Tibial artery (tissue), 4 donors: ENCODE measurements at regions not wholly inside any gene's neighbourhood (a gene's known extent, or its start where the extent isn't known, plus 50 kb on each side); places are given as distances from the start of the nearest gene placed in this dataset.

ENCODE experiments used
- DNase-seq, 2 donors: peaks; one replicate each; pipeline ENCODE4 v3.0.0-alpha.2; 2019
- H3K27ac ChIP-seq, 2 donors: fragments of 200-600 bp; sonication (generic) in 1 of 2; 1 replicate in 1 of 2; 2 replicates in 1 of 2; pipeline ENCODE4 v1.5.1; 2018 to 2019; ENCODE audit warnings: mild to moderate bottlenecking in 1 of 2
- H3K27me3 ChIP-seq, 2 donors: fragments of 200-600 bp; sonication (generic) in 1 of 2; one replicate each; pipeline versions ENCODE4 v1.5.1 to v1.6.0; 2016 to 2019
- H3K36me3 ChIP-seq, 3 donors: fragments of 200-600 bp; sonication (generic) in 2 of 3; one replicate each; pipeline ENCODE4 v1.5.1; 2016 to 2019; ENCODE audit warnings: mild to moderate bottlenecking in 2 of 3
- H3K4me1 ChIP-seq, 4 donors: fragments of 200-600 bp; sonication (generic) in 2 of 4; 1 replicate in 3 of 4; 2 replicates in 1 of 4; pipeline ENCODE4 v1.5.1; 2016 to 2019
- H3K4me3 ChIP-seq, 2 donors: fragments of 200-600 bp; sonication (generic) in 1 of 2; 1 replicate in 1 of 2; 2 replicates in 1 of 2; pipeline ENCODE4 v1.5.1; 2018 to 2019; ENCODE audit warnings: mild to moderate bottlenecking in 2 of 2
- H3K9me3 ChIP-seq, 3 donors: fragments of 200-600 bp; sonication (generic) in 1 of 3; one replicate each; pipeline ENCODE4 v1.5.1; 2016 to 2019
- CTCF ChIP-seq, 2 experiments: fragments of 200-600 bp in 1 of 2; fragments of 450-650 bp in 1 of 2; IDR thresholded peaks; one replicate each; pipeline ENCODE4 v1.5.1; 2017 to 2019; ENCODE audit warnings: antibody characterized with exemption in 2 of 2, mild to moderate bottlenecking in 1 of 2, moderate library complexity in 1 of 2
- intact Hi-C: fragments of 100-400 bp; cut with DNase I; formaldehyde crosslinking; loops from one replicate; pipeline ENCODE4 v1.15.0; 2023; ENCODE audit warnings: low total_unique reads

DNA sequence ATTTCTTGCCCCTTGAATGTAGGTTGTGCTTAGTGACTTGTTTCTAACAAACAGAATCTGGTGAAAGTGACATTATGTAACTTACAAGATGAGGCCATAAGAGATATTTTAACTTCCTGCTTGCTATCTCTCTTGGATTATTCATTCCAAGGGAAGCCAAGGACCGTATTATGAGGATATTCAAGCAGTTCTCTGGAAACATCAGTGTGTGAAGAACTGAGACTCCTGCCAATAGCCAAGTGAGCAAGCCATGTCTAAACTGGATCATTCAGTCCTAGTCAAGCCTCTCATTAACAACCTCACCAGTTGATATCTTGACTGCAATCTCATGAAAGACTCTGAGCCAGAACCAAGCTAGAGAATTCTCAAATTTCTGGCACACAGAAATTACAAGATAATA lies 765.1 kb upstream of the SLC8A1 start:
- intact Hi-C loops, result no loop called here
- Histone ChIP-seq H3K27me3 (no peaks in the 10 kb centered on the region), H3K27ac (no peak overlapping the region), H3K4me3 (no peak overlapping the region), H3K9me3 (no peaks in the 10 kb centered on the region), H3K36me3 (no peaks in the 10 kb centered on the region), H3K4me1 (no peaks in the 10 kb centered on the region)
- no peak for TF ChIP-seq CTCF (IDR thresholded peaks at IDR 0.05)
- no peak for DNase-seq

DNA sequence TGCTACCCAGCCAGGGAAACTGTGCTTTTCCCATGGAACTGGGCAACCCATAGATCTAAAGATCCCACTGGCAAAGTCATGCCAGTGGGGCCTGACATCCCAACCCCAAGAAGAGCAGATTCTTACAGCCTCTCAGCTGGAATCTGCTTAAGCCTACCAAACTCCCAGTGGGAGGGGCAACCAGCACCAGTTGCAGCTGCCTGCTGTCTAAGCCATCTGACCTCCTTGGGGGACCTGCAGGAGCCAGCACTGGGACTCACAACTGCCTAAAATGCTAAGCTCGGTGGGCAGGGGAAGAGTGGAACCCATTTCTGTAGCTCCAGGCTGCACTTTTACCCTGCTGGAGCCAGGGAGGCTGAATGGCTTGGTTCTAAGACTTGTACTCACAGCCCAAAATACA lies 770.7 kb upstream of the SLC8A1 start:
- Histone ChIP-seq H3K36me3 (no peaks in the 10 kb centered on the region), H3K4me3 (no peak overlapping the region), H3K27ac (no peak overlapping the region), H3K27me3 (no peaks in the 10 kb centered on the region), H3K4me1 (no peaks in the 10 kb centered on the region), H3K9me3 (peaks cover 0 to 13% (median 0%) of the 10 kb centered on the region in 3 donors)
- DNase-seq, result no peak
- intact Hi-C loops, result no loop called here
- no peak for TF ChIP-seq CTCF (IDR thresholded peaks at IDR 0.05)

- DNase-seq, result no peak
- Histone ChIP-seq H3K36me3 (no peaks in the 10 kb centered on the region), H3K27ac (no peak overlapping the region), H3K9me3 (peaks cover 0 to 19% (median 0%) of the 10 kb centered on the region in 3 donors), H3K4me1 (no peaks in the 10 kb centered on the region), H3K27me3 (no peaks in the 10 kb centered on the region), H3K4me3 (no peak overlapping the region)
- TF ChIP-seq CTCF (IDR thresholded peaks at IDR 0.05), result no peak
- intact Hi-C loops, result no loop called here
Observed at GRCh38 chr2:41234093-41234492, 782.2 kb upstream of the SLC8A1 start.

- no peak for TF ChIP-seq CTCF (IDR thresholded peaks at IDR 0.05)
- no peaks in the 10 kb centered on the region for H3K36me3 ChIP-seq
- intact Hi-C loops, result no loop called here
- no peak for DNase-seq
- peaks cover 0 to 10% (median 0%) of the 10 kb centered on the region in 3 donors for H3K9me3 ChIP-seq
- H3K27ac ChIP-seq, result no peak overlapping the region
- no peaks in the 10 kb centered on the region for H3K27me3 ChIP-seq
- no peak overlapping the region for H3K4me3 ChIP-seq
- peaks cover 0 to 8% (median 0%) of the 10 kb centered on the region in 4 donors for H3K4me1 ChIP-seq
Observed at GRCh38 chr2:41241325-41242000, 789.6 kb upstream of the SLC8A1 start.

DNA sequence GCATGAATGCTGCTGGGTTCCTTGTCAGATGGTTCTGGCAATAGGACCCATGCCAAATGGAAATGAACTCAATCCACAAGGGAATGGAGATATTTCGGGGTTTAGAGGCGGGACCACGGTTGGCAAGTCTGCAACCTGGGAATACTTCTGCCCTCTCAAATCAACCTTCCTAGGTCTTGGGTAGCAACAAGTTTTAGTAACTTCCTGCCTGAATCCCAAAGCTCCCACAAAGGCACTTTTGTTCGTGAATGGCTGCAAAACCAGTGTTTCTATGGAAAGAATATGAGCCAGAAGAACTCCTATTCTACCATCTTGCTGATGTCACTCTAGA lies 790.1 kb upstream of the SLC8A1 start:
- no peaks in the 10 kb centered on the region for H3K36me3 ChIP-seq
- H3K4me3 ChIP-seq, result no peak overlapping the region
- intact Hi-C loops, result no loop called here
- no peak for DNase-seq
- H3K9me3 ChIP-seq, result peaks cover 0 to 10% (median 0%) of the 10 kb centered on the region in 3 donors
- H3K4me1 ChIP-seq, result peaks cover 0 to 8% (median 0%) of the 10 kb centered on the region in 4 donors
- H3K27ac ChIP-seq, result no peak overlapping the region
- no peaks in the 10 kb centered on the region for H3K27me3 ChIP-seq
- no peak for TF ChIP-seq CTCF (IDR thresholded peaks at IDR 0.05)
